ENCODE measurements at regions not wholly inside any gene's neighbourhood (a gene's known extent, or its start where the extent isn't known, plus 50 kb on each side); places are given as distances from the start of the nearest gene placed in this dataset.

- Histone ChIP-seq H3K36me3 (no peaks in the 10 kb centered on the region), H3K4me2 (no peak overlapping the region), H3K4me1 (no peaks in the 10 kb centered on the region), H3K9me3 (ENCODE audit: low read depth) (no peaks in the 10 kb centered on the region), H3K9ac (no peak overlapping the region), H3K27ac (no peak overlapping the region), H3F3A (ENCODE audit: low read depth) (no peaks in the 10 kb centered on the region), H3K27me3 (no peaks in the 10 kb centered on the region), H2AFZ (replicated peaks) (no peak overlapping the region), H3K4me3 (no peak overlapping the region), H3K79me2 (ENCODE audit: low read depth) (no peaks in the 10 kb centered on the region), H4K20me1 (ENCODE audit: low read depth) (no peaks in the 10 kb centered on the region)
- Mint-ChIP-seq H3K9me3 (no peaks in the 10 kb centered on the region), H3K4me3 (no peak overlapping the region), H3K27ac (no peak overlapping the region), H3K27me3 (ENCODE audit: insufficient read depth, low read depth) (peaks cover 3% of the 10 kb centered on the region), H3K36me3 (no peaks in the 10 kb centered on the region), H3K4me1 (peaks cover 3% of the 10 kb centered on the region)
- DNase-seq (ENCODE audit: low spot score), result no peak
- no peak for TF ChIP-seq CTCF (IDR thresholded peaks at IDR 0.05)
- no peak for TF ChIP-seq EZH2phosphoT487 (IDR thresholded peaks at IDR 0.05)
Observed at GRCh38 chr15:53226559-53226958, 436.4 kb upstream of the ONECUT1 start.

GRCh38 chr15:53225781-53226180, 435.6 kb upstream of the ONECUT1 start:
- H3F3A ChIP-seq (ENCODE audit: low read depth), result no peaks in the 10 kb centered on the region
- no peak for DNase-seq (ENCODE audit: low spot score)
- no peak overlapping the region for H3K4me3 ChIP-seq
- TF ChIP-seq EZH2phosphoT487 (IDR thresholded peaks at IDR 0.05) (no peak), CTCF (IDR thresholded peaks at IDR 0.05) (no peak), EZH2 (IDR thresholded peaks at IDR 0.05) (no peak)
- no peak overlapping the region for H3K27ac Mint-ChIP-seq
- no peak overlapping the region for H3K4me2 ChIP-seq
- no peaks in the 10 kb centered on the region for H3K36me3 ChIP-seq
- H3K9me3 ChIP-seq (ENCODE audit: low read depth), result no peaks in the 10 kb centered on the region
- no peak overlapping the region for H3K4me3 Mint-ChIP-seq
- no peak overlapping the region for H3K27ac ChIP-seq
- no peaks in the 10 kb centered on the region for H3K9me3 Mint-ChIP-seq
- no peaks in the 10 kb centered on the region for H3K4me1 ChIP-seq
- H3K9ac ChIP-seq, result no peak overlapping the region
- H3K79me2 ChIP-seq (ENCODE audit: low read depth), result no peaks in the 10 kb centered on the region
- H3K4me1 Mint-ChIP-seq, result peaks cover 3% of the 10 kb centered on the region
- no peak overlapping the region for H2AFZ ChIP-seq (replicated peaks)
- H3K27me3 ChIP-seq, result no peaks in the 10 kb centered on the region
- no peaks in the 10 kb centered on the region for H3K36me3 Mint-ChIP-seq
- no peaks in the 10 kb centered on the region for H4K20me1 ChIP-seq (ENCODE audit: low read depth)
- peaks cover 3% of the 10 kb centered on the region for H3K27me3 Mint-ChIP-seq (ENCODE audit: insufficient read depth, low read depth)

- Histone ChIP-seq H3K4me3 (no peak overlapping the region), H3K4me2 (no peak overlapping the region), H3K27ac (no peak overlapping the region), H4K20me1 (ENCODE audit: low read depth) (no peaks in the 10 kb centered on the region), H3K9ac (no peak overlapping the region), H3K27me3 (no peaks in the 10 kb centered on the region), H3K9me3 (ENCODE audit: low read depth) (no peaks in the 10 kb centered on the region), H3K79me2 (ENCODE audit: low read depth) (no peaks in the 10 kb centered on the region), H2AFZ (replicated peaks) (no peak overlapping the region), H3K36me3 (no peaks in the 10 kb centered on the region), H3K4me1 (no peaks in the 10 kb centered on the region), H3F3A (ENCODE audit: low read depth) (no peaks in the 10 kb centered on the region)
- TF ChIP-seq CTCF (IDR thresholded peaks at IDR 0.05) (no peak), EZH2phosphoT487 (IDR thresholded peaks at IDR 0.05) (no peak), EZH2 (IDR thresholded peaks at IDR 0.05) (no peak)
- Mint-ChIP-seq H3K27ac (no peak overlapping the region), H3K4me1 (peaks cover 3% of the 10 kb centered on the region), H3K27me3 (ENCODE audit: insufficient read depth, low read depth) (peaks cover 3% of the 10 kb centered on the region), H3K36me3 (no peaks in the 10 kb centered on the region), H3K4me3 (no peak overlapping the region), H3K9me3 (no peaks in the 10 kb centered on the region)
- DNase-seq (ENCODE audit: low spot score), result no peak
Observed at GRCh38 chr15:53224371-53224770, 434.2 kb upstream of the ONECUT1 start.

- Mint-ChIP-seq H3K27ac (no peak overlapping the region), H3K36me3 (no peaks in the 10 kb centered on the region), H3K4me3 (no peak overlapping the region), H3K9me3 (no peaks in the 10 kb centered on the region), H3K27me3 (ENCODE audit: insufficient read depth, low read depth) (peaks cover 3% of the 10 kb centered on the region), H3K4me1 (peaks cover 3% of the 10 kb centered on the region)
- no peak overlapping the region for H2AFZ ChIP-seq (replicated peaks)
- no peak overlapping the region for H3K9ac ChIP-seq
- H3K9me3 ChIP-seq (ENCODE audit: low read depth), result no peaks in the 10 kb centered on the region
- no peaks in the 10 kb centered on the region for H3K79me2 ChIP-seq (ENCODE audit: low read depth)
- no peak overlapping the region for H3K27ac ChIP-seq
- no peaks in the 10 kb centered on the region for H3K36me3 ChIP-seq
- no peaks in the 10 kb centered on the region for H4K20me1 ChIP-seq (ENCODE audit: low read depth)
- H3K4me1 ChIP-seq, result no peaks in the 10 kb centered on the region
- H3K4me2 ChIP-seq, result no peak overlapping the region
- no peaks in the 10 kb centered on the region for H3K27me3 ChIP-seq
- DNase-seq (ENCODE audit: low spot score), result no peak
- no peak overlapping the region for H3K4me3 ChIP-seq
- TF ChIP-seq CTCF (IDR thresholded peaks at IDR 0.05) (no peak), EZH2 (IDR thresholded peaks at IDR 0.05) (no peak), EZH2phosphoT487 (IDR thresholded peaks at IDR 0.05) (no peak)
- no peaks in the 10 kb centered on the region for H3F3A ChIP-seq (ENCODE audit: low read depth)
Observed at GRCh38 chr15:53223815-53224214, 433.7 kb upstream of the ONECUT1 start.
